LHCN-M2 (cell line): ENCODE measurements at regions not wholly inside any gene's neighbourhood (a gene's known extent, or its start where the extent isn't known, plus 50 kb on each side); places are given as distances from the start of the nearest gene placed in this dataset.

Experiments
- DNase-seq: peaks from one replicate; pipeline ENCODE4 v3.0.0-alpha.2; 2012; ENCODE audit warnings: low read depth

- no peak for DNase-seq
Observed at GRCh38 chr14:22070119-22070982, 396.7 kb upstream of the OR4E1 start.

- no peak for DNase-seq
Observed at GRCh38 chr14:22065347-22065746, 391.7 kb upstream of the OR4E1 start.

- DNase-seq, result no peak
Observed at GRCh38 chr14:22059201-22059600, 385.6 kb upstream of the OR4E1 start.

GRCh38 chr14:22052795-22053194, 379.2 kb upstream of the OR4E1 start:
- DNase-seq, result no peak

- DNase-seq, result peak; percentile 1
Observed at GRCh38 chr14:22047115-22047514, 373.5 kb upstream of the OR4E1 start.

- no peak for DNase-seq
Observed at GRCh38 chr14:22046063-22046462, 372.4 kb upstream of the OR4E1 start.

- no peak for DNase-seq
Observed at GRCh38 chr14:22044193-22044592, 370.6 kb upstream of the OR4E1 start.

- no peak for DNase-seq
Observed at GRCh38 chr14:22040781-22041125, 367.1 kb upstream of the OR4E1 start.

GRCh38 chr14:22039938-22040780, 366.5 kb upstream of the OR4E1 start:
- peak; percentile 7 for DNase-seq

- DNase-seq, result no peak
Observed at GRCh38 chr14:22036541-22037239, 363.1 kb upstream of the OR4E1 start.

GRCh38 chr14:22026527-22026926, 352.9 kb upstream of the OR4E1 start:
- DNase-seq, result no peak

- no peak for DNase-seq
Observed at GRCh38 chr14:22025879-22026278, 352.3 kb upstream of the OR4E1 start.

- DNase-seq, result no peak
Observed at GRCh38 chr14:22024137-22024536, 350.5 kb upstream of the OR4E1 start.

- no peak for DNase-seq
Observed at GRCh38 chr14:22018890-22019289, 345.3 kb upstream of the OR4E1 start.

- no peak for DNase-seq
Observed at GRCh38 chr14:22012452-22012851, 338.8 kb upstream of the OR4E1 start.

- DNase-seq, result no peak
Observed at GRCh38 chr14:22011253-22011642, 337.6 kb upstream of the OR4E1 start.

GRCh38 chr14:22010545-22011252, 337.1 kb upstream of the OR4E1 start:
- no peak for DNase-seq

GRCh38 chr14:22008766-22009165, 335.1 kb upstream of the OR4E1 start:
- no peak for DNase-seq

GRCh38 chr14:22007784-22008412, 334.3 kb upstream of the OR4E1 start:
- DNase-seq, result no peak

GRCh38 chr14:22007363-22007762, 333.7 kb upstream of the OR4E1 start:
- no peak for DNase-seq

- no peak for DNase-seq
Observed at GRCh38 chr14:22003461-22003860, 329.8 kb upstream of the OR4E1 start.
